Endothelial cell of umbilical vein (primary cell): ENCODE measurements at regions not wholly inside any gene's neighbourhood (a gene's known extent, or its start where the extent isn't known, plus 50 kb on each side); places are given as distances from the start of the nearest gene placed in this dataset.

Experiments used
- BruUV-seq: library from RNA; stranded (reverse); fragments of 400-500 nt; replicated peaks from 2 replicates; lab custom pipeline; 2021; lab: Mats Ljungman, UMichigan
- CTCF ChIA-PET: fragments of 300-600, 350-600 bp; sonication (Branson Sonifier 250); formaldehyde crosslinking; loops from one replicate; lab custom pipeline; 2021; ENCODE audit warnings: antibody characterized with exemption, inconsistent platforms; lab: Charles Lee
- POLR2A ChIA-PET: fragments of 300-600, 350-600 bp; sonication (Branson Sonifier 250); formaldehyde crosslinking; loops from one replicate; lab custom pipeline; 2021; ENCODE audit warnings: antibody characterized with exemption, inconsistent platforms; lab: Charles Lee
- DNase-seq: peaks from one replicate; pipeline ENCODE4 v3.0.0-alpha.2; 2011; ENCODE audit warnings: low read depth, low spot score
- FAIRE-seq: peaks from 2 replicates; lab custom pipeline; 2011; peaks lifted over from hg19 to GRCh38; lab: Jason Lieb, UNC
- H2AFZ ChIP-seq: 2 replicates; pipeline ENCODE4 v1.6.0; 2012; ENCODE audit warnings: low read depth, low read length, control low read depth, inconsistent platforms
- H3K27ac ChIP-seq: 2 replicates; pipeline ENCODE4 v1.5.1; 2011; ENCODE audit warnings: low read depth, mild to moderate bottlenecking, control low read depth, low read length, moderate library complexity; ENCODE audit not compliant: insufficient read depth
- H3K27me3 ChIP-seq, 2 experiments: 2 replicates each; pipeline versions ENCODE4 v1.6.0 to v1.6.1; 2011; ENCODE audit warnings: low read length in 2 of 2, mixed read lengths in 1 of 2; ENCODE audit not compliant: control insufficient read depth in 2 of 2, insufficient read depth in 2 of 2
- H3K36me3 ChIP-seq, 2 experiments: 2 replicates in 1 of 2; 3 replicates in 1 of 2; pipeline ENCODE4 v1.5.1; 2011; ENCODE audit warnings: low read length in 2 of 2, mild to moderate bottlenecking in 1 of 2, moderate library complexity in 1 of 2; ENCODE audit not compliant: control insufficient read depth in 2 of 2, insufficient read depth in 2 of 2; ENCODE audit errors: extremely low read depth in 1 of 2
- H3K4me1 ChIP-seq: 3 replicates; pipeline ENCODE4 v1.5.1; 2011; ENCODE audit warnings: mild to moderate bottlenecking, low read length; ENCODE audit not compliant: control insufficient read depth, insufficient read depth; ENCODE audit errors: extremely low read depth
- H3K4me2 ChIP-seq: 2 replicates; pipeline ENCODE4 v1.6.1; 2011; ENCODE audit warnings: low read length, control low read depth, mixed read lengths; ENCODE audit not compliant: insufficient read depth
- H3K4me3 ChIP-seq, 3 experiments: fragments of 200-600 bp in 1 of 3; sonication (generic), shearing (Covaris generic) in 1 of 3; replicated peaks in 1 of 3; 2 replicates each; pipeline ENCODE4 v1.5.1; 2011 to 2016; ENCODE audit warnings: control low read depth in 3 of 3, low read length in 3 of 3, mild to moderate bottlenecking in 2 of 3, inconsistent platforms in 1 of 3, low read depth in 1 of 3, moderate library complexity in 1 of 3; ENCODE audit not compliant: insufficient read depth in 1 of 3
- H3K79me2 ChIP-seq: 2 replicates; pipeline ENCODE4 v1.6.0; 2012; ENCODE audit warnings: low read length, inconsistent platforms; ENCODE audit not compliant: control insufficient read depth, insufficient read depth
- H3K9ac ChIP-seq: replicated peaks from 2 replicates; pipeline ENCODE3; 2011; ENCODE audit warnings: low read length, control low read depth; ENCODE audit not compliant: insufficient read depth; ENCODE audit errors: extremely low read depth
- H3K9me1 ChIP-seq: replicated peaks from 3 replicates; pipeline ENCODE4 v1.6.0; 2011; ENCODE audit warnings: mild to moderate bottlenecking, low read length; ENCODE audit not compliant: control insufficient read depth, insufficient read depth; ENCODE audit errors: extremely low read depth
- H3K9me3 ChIP-seq: replicated peaks from 2 replicates; pipeline ENCODE4 v1.5.1; 2012; ENCODE audit warnings: low read length, inconsistent platforms; ENCODE audit not compliant: control insufficient read depth, insufficient read depth
- H4K20me1 ChIP-seq: replicated peaks from 2 replicates; pipeline ENCODE3; 2011; ENCODE audit warnings: mild to moderate bottlenecking, low read length; ENCODE audit not compliant: control insufficient read depth, insufficient read depth; ENCODE audit errors: extremely low read depth
- EZH2 ChIP-seq: IDR thresholded peaks from 2 replicates; pipeline ENCODE4 v1.6.1; 2012; ENCODE audit warnings: borderline replicate concordance, low read depth, mild to moderate bottlenecking, moderate library complexity, low read length, inconsistent platforms; ENCODE audit not compliant: severe bottlenecking
- FOS ChIP-seq: IDR thresholded peaks from 2 replicates; pipeline ENCODE4 v1.6.1; 2011; ENCODE audit warnings: mild to moderate bottlenecking, low read length, moderate library complexity, borderline replicate concordance; ENCODE audit not compliant: insufficient read depth
- GATA2 ChIP-seq: IDR thresholded peaks from 2 replicates; pipeline ENCODE4 v1.7.0; 2011; ENCODE audit warnings: low read depth, mild to moderate bottlenecking, moderate library complexity, mixed read lengths, low read length; ENCODE audit not compliant: insufficient read length, insufficient read depth
- JUN ChIP-seq: IDR thresholded peaks from 2 replicates; pipeline ENCODE4 v1.6.1; 2011; ENCODE audit warnings: borderline replicate concordance, low read depth; ENCODE audit not compliant: insufficient read length, insufficient read depth
- MAX ChIP-seq: IDR thresholded peaks from 2 replicates; pipeline ENCODE4 v1.6.1; 2011; ENCODE audit not compliant: insufficient read depth, insufficient read length
- MYC ChIP-seq: IDR thresholded peaks from one replicate; pipeline ENCODE4 v1.6.1; 2011; ENCODE audit warnings: mild to moderate bottlenecking, low read depth, low read length
- POLR2A ChIP-seq: IDR thresholded peaks from 2 replicates; pipeline ENCODE4 v1.6.1; 2012; ENCODE audit warnings: low read depth, mild to moderate bottlenecking, control low read depth, low read length
- POLR2AphosphoS5 ChIP-seq: IDR thresholded peaks from 2 replicates; pipeline ENCODE4 v1.6.1; 2012; ENCODE audit warnings: low read depth, mild to moderate bottlenecking, control low read depth, low read length, moderate library complexity; ENCODE audit not compliant: insufficient read depth
- dilution Hi-C: fragments of 300-500 bp; cut with MboI; formaldehyde crosslinking; loops from one replicate; pipeline ENCODE4 v1.15.0; 2019; ENCODE audit warnings: low sequenced_read_pairs; ENCODE audit not compliant: extremely low pct_ligation_motif_present
- intact Hi-C: fragments of 100-400 bp; cut with micrococcal nuclease; formaldehyde crosslinking; loops from one replicate; pipeline ENCODE4 v1.10.0; 2022
- TF ChIP-seq, protein P1 (sequence below), 2 donors: IDR thresholded peaks; 1 replicate in 1 of 2; 2 replicates in 1 of 2; pipeline ENCODE4 v1.5.1; 2011; ENCODE audit warnings: low read length in 2 of 2, mild to moderate bottlenecking in 2 of 2, moderate library complexity in 2 of 2, control low read depth in 1 of 2, inconsistent platforms in 1 of 2, low read depth in 1 of 2; ENCODE audit not compliant: insufficient read depth in 1 of 2; ENCODE audit errors: extremely low read depth in 1 of 2

DNA sequence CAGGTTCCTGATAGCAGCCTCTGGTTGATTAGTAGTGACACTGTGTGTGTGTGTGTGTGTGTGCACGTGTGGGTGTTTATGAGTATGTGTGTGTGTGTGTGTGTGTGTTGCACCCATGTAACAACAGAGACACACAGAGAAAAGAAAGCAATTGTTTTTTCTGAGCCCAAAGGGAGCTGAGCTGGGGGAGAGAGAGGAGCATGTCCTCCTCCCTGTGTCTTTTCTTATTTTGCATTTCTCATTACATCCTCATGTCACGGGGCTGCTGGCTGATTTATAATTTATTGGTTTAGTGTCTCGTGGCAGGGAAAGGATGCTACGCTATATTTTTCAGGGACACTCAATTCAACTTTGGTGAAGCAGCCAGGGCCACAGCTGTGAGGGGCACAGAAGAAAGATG lies 511.4 kb downstream of the BCOR start:
- Histone ChIP-seq H4K20me1 (no peaks in the 10 kb centered on the region), H3K27me3 (no peaks in the 10 kb centered on the region), H3K9me1 (no peaks in the 10 kb centered on the region), H3K4me1 (no peaks in the 10 kb centered on the region), H3K79me2 (no peaks in the 10 kb centered on the region), H3K4me2 (no peak overlapping the region), H3K36me3 (no peaks in the 10 kb centered on the region), H3K27ac (no peak overlapping the region), H3K9ac (no peak overlapping the region), H3K4me3 (no peak overlapping the region), H2AFZ (no peak overlapping the region), H3K9me3 (no peaks in the 10 kb centered on the region)
- FAIRE-seq (no peak), DNase-seq (no peak)
- POLR2A ChIA-PET, result no interaction called here
- TF ChIP-seq POLR2A (no peak), MAX (no peak), GATA2 (no peak), POLR2AphosphoS5 (no peak), FOS (no peak), EZH2 (no peak), MYC (no peak), JUN (no peak)
- TF ChIP-seq, protein P1, sequence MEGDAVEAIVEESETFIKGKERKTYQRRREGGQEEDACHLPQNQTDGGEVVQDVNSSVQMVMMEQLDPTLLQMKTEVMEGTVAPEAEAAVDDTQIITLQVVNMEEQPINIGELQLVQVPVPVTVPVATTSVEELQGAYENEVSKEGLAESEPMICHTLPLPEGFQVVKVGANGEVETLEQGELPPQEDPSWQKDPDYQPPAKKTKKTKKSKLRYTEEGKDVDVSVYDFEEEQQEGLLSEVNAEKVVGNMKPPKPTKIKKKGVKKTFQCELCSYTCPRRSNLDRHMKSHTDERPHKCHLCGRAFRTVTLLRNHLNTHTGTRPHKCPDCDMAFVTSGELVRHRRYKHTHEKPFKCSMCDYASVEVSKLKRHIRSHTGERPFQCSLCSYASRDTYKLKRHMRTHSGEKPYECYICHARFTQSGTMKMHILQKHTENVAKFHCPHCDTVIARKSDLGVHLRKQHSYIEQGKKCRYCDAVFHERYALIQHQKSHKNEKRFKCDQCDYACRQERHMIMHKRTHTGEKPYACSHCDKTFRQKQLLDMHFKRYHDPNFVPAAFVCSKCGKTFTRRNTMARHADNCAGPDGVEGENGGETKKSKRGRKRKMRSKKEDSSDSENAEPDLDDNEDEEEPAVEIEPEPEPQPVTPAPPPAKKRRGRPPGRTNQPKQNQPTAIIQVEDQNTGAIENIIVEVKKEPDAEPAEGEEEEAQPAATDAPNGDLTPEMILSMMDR (IDR thresholded peaks at IDR 0.05; ENCODE audit: extremely low read depth in 1 of 2, insufficient read depth in 1 of 2, low read depth in 1 of 2, low read length in 2 of 2), result no peak
- intact Hi-C loops (no loop called here), dilution Hi-C loops (no loop called here)
- CTCF ChIA-PET, result no interaction called here
- no TSS peak for BruUV-seq
